Activated naive CD4-positive, alpha-beta T cell treated with anti-CD3 and anti-CD28 coated beads for 36 hours (primary cell): ENCODE measurements at regions not wholly inside any gene's neighbourhood (a gene's known extent, or its start where the extent isn't known, plus 50 kb on each side); places are given as distances from the start of the nearest gene placed in this dataset.

ENCODE experiments used
- CTCF ChIA-PET: fragments of 350-600 bp; sonication (Branson Sonifier 250); formaldehyde crosslinking; loops from one replicate; lab custom pipeline; 2021; ENCODE audit warnings: antibody characterized with exemption; lab: Charles Lee
- DNase-seq: peaks from one replicate; pipeline ENCODE4 v3.0.0-alpha.2; 2020
- H3K27ac Mint-ChIP-seq: one replicate; pipeline ENCODE4 v1.8.0; 2021; ENCODE audit warnings: mild to moderate bottlenecking, mixed read lengths
- H3K27me3 Mint-ChIP-seq: one replicate; pipeline ENCODE4 v1.8.0; 2021; ENCODE audit warnings: low read depth, mixed read lengths
- H3K36me3 Mint-ChIP-seq: one replicate; pipeline ENCODE4 v1.8.0; 2021; ENCODE audit warnings: low read depth, mixed read lengths
- H3K4me1 Mint-ChIP-seq: one replicate; pipeline ENCODE4 v1.8.0; 2021; ENCODE audit warnings: low read depth, mixed read lengths
- H3K4me3 Mint-ChIP-seq: one replicate; pipeline ENCODE4 v1.8.0; 2021; ENCODE audit warnings: mild to moderate bottlenecking, moderate library complexity, mixed read lengths
- H3K9me3 Mint-ChIP-seq: one replicate; pipeline ENCODE4 v1.8.0; 2021; ENCODE audit warnings: mixed read lengths
- intact Hi-C: fragments of 100-400 bp; cut with micrococcal nuclease; formaldehyde crosslinking; loops from one replicate; pipeline ENCODE4 v1.15.1; 2023

DNA sequence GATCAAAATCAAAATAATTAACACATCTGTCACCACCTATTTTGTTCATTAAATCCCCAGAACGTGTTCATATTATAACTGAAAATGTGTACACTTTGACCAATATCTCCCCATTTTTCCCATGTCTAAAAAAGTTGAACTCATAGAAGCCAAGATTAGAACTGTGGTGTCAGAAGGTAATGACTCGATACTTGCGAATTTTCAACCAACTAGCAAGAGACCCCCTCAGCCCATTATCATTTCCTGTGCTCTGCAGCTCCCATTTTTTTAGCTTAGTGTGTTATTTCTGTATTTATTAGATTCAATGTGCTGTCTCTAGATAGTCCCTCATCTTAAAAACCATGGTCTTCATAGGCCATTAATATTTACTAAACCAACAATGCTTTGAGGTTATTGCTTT is 248.7 kb upstream of the PIK3C3 start:
- Mint-ChIP-seq H3K36me3 (no peaks in the 10 kb centered on the region), H3K4me1 (no peaks in the 10 kb centered on the region), H3K4me3 (no peak overlapping the region), H3K27ac (no peak overlapping the region), H3K9me3 (peaks cover 1% of the 10 kb centered on the region), H3K27me3 (peaks cover 3% of the 10 kb centered on the region)
- CTCF ChIA-PET, result interaction anchor here (0.6 kb wide), 1 partner anchor 236 kb away, joined by 4 read pairs; no protein-coding TSS in a partner anchor
- DNase-seq, result no peak
- intact Hi-C loops, result no loop called here

DNA sequence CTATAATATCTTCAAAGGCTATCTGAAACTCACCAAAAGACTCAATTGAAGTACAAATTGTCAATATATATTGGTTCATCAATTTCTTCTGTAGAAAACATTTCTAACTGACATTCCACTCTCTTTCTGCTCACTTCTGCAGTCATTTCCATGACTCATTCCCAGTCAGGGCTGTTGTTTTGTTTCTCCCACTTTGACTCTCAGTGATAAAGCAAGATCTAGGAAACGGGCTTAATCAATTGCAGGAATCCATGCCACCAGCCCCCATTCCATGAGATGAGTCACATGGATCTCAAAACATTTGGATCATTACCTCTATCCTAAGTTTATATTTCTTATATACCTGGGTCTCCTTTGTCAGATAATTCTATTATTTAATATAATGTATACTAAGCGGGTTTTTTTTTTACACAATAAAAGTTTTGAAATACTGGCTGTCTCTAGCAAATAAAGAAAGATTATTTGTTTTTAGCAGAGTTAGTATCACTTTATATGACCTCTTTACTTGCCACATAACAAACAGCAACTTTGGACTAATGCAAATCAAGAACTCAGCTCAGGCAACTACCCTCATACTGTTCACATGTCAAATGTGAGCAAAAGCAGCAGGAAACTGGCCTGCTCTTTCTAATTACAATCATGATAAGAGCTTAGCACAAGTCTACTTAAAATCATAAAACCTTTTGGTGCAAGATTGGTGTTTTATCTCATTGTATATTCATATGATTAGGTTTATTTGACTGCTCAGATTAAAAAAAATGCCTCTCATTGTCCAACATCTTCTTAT is 251.1 kb upstream of the PIK3C3 start:
- peaks cover 3% of the 10 kb centered on the region for H3K27me3 Mint-ChIP-seq
- H3K4me3 Mint-ChIP-seq, result no peak overlapping the region
- intact Hi-C loops, result no loop called here
- peaks cover 2% of the 10 kb centered on the region for H3K9me3 Mint-ChIP-seq
- no peaks in the 10 kb centered on the region for H3K36me3 Mint-ChIP-seq
- no peak overlapping the region for H3K27ac Mint-ChIP-seq
- H3K4me1 Mint-ChIP-seq, result no peaks in the 10 kb centered on the region
- DNase-seq, result no peak
- CTCF ChIA-PET, result no interaction called here

GRCh38 chr18:41700416-41700815 is 254.6 kb upstream of the PIK3C3 start:
- intact Hi-C loops, result no loop called here
- H3K9me3 Mint-ChIP-seq, result peaks cover 2% of the 10 kb centered on the region
- no peak for DNase-seq
- no peak overlapping the region for H3K4me3 Mint-ChIP-seq
- CTCF ChIA-PET, result no interaction called here
- no peak overlapping the region for H3K27ac Mint-ChIP-seq
- no peaks in the 10 kb centered on the region for H3K4me1 Mint-ChIP-seq
- H3K27me3 Mint-ChIP-seq, result peaks cover 3% of the 10 kb centered on the region
- H3K36me3 Mint-ChIP-seq, result no peaks in the 10 kb centered on the region

- no peak for DNase-seq
- Mint-ChIP-seq H3K36me3 (no peaks in the 10 kb centered on the region), H3K27me3 (no peaks in the 10 kb centered on the region), H3K4me3 (no peak overlapping the region), H3K27ac (no peak overlapping the region), H3K9me3 (no peaks in the 10 kb centered on the region), H3K4me1 (no peaks in the 10 kb centered on the region)
- intact Hi-C loops, result no loop called here
- CTCF ChIA-PET, result no interaction called here
Measured at GRCh38 chr18:41695441-41695840, 259.6 kb upstream of the PIK3C3 start.

DNA sequence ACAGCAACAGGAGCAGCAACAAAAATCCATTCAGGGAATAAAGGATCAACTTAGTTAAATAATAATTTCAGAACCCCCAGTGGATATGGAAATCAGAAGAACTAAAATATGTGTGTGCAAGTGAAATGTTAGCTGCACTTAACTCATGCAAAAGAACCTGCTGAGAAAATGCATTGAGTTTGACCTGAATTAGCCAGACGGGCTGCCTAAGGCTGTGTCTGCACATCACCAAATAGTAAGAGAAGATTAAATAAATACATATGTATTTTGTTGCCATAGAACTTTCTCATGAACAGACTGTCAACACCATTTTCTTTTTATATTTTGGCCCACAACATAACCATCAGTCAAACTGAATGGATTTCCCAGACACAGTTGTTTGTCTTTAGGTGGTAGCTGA is 262.0 kb upstream of the PIK3C3 start:
- no peak overlapping the region for H3K4me3 Mint-ChIP-seq
- intact Hi-C loops, result no loop called here
- DNase-seq, result no peak
- H3K9me3 Mint-ChIP-seq, result no peaks in the 10 kb centered on the region
- no peak overlapping the region for H3K27ac Mint-ChIP-seq
- peaks cover 2% of the 10 kb centered on the region for H3K27me3 Mint-ChIP-seq
- no peaks in the 10 kb centered on the region for H3K4me1 Mint-ChIP-seq
- CTCF ChIA-PET, result no interaction called here
- H3K36me3 Mint-ChIP-seq, result no peaks in the 10 kb centered on the region

DNA sequence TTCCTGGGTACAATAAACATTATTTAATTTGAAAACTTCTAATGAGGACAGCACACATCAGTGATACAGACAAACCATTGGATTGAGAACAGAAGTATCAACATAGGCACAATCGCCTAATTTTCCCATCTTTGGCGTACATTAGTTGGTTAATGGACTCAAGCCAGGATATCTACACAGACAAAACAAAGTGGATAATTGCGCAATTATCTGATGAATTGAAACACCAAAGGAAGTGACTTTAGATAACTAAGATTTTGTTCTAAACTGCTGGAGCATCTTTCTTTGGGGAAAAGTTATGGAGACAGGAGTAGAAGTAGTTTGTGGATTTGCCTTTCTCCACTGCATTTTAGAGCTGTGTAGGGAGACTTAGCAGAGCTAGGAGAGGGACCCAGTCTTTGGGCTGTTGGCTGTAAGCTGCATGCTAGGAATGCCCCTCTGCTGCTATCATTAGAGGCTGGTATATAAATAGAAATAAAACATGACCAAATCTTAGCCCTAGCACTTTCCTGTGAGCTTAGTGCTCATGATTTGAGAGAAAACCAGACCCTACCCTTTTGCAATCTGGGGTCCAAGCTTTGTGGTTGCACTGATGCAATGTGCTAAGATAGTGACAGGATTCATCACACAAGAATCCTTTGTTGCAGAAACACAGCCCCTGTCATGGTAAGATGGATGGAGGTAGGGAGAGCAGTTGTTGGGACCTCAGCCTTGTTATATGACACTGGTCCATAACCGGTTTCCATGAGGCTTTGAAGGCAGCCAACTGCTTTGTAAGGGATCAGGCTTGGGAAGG is 264.5 kb upstream of the PIK3C3 start:
- Mint-ChIP-seq H3K4me3 (no peak overlapping the region), H3K4me1 (no peaks in the 10 kb centered on the region), H3K27me3 (peaks cover 2% of the 10 kb centered on the region), H3K9me3 (no peaks in the 10 kb centered on the region), H3K36me3 (no peaks in the 10 kb centered on the region), H3K27ac (no peak overlapping the region)
- CTCF ChIA-PET, result no interaction called here
- intact Hi-C loops, result no loop called here
- no peak for DNase-seq

GRCh38 chr18:41687138-41687537 is 267.9 kb upstream of the PIK3C3 start:
- Mint-ChIP-seq H3K4me1 (no peaks in the 10 kb centered on the region), H3K27ac (no peak overlapping the region), H3K9me3 (peaks cover 5% of the 10 kb centered on the region), H3K4me3 (no peak overlapping the region), H3K36me3 (no peaks in the 10 kb centered on the region), H3K27me3 (peaks cover 2% of the 10 kb centered on the region)
- DNase-seq, result no peak
- intact Hi-C loops, result no loop called here
- CTCF ChIA-PET, result no interaction called here

- no peak for DNase-seq
- Mint-ChIP-seq H3K27ac (no peak overlapping the region), H3K27me3 (no peaks in the 10 kb centered on the region), H3K9me3 (peaks cover 8% of the 10 kb centered on the region), H3K4me3 (no peak overlapping the region), H3K4me1 (no peaks in the 10 kb centered on the region), H3K36me3 (no peaks in the 10 kb centered on the region)
- CTCF ChIA-PET, result interaction anchor here (0.6 kb wide), 2 partner anchors 187 to 224 kb away, joined by 3 read pairs; no protein-coding TSS in a partner anchor
- intact Hi-C loops, result no loop called here
Measured at GRCh38 chr18:41681138-41681880, 273.7 kb upstream of the PIK3C3 start.

DNA sequence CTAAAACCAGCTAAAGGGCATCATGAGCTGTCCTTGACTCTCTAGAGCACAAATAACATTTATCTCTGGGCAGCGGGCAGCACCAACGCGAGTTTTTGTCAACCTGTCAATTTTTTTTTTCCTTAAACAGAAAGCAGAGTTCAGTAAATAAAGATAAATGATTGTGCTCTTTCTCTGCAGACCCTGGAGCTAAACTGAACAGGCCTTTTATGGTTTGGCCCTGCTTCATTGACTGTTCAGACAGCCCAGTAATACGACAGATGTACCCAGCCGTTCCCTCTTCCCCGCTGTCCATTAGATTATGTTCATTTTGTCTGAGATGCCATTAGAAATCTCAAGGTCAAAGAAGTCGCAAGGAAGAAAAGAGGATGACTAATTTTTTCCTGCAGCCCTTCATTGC is 280.5 kb upstream of the PIK3C3 start:
- H3K9me3 Mint-ChIP-seq, result peaks cover 2% of the 10 kb centered on the region
- H3K36me3 Mint-ChIP-seq, result no peaks in the 10 kb centered on the region
- CTCF ChIA-PET, result no interaction called here
- H3K4me1 Mint-ChIP-seq, result no peaks in the 10 kb centered on the region
- H3K27me3 Mint-ChIP-seq, result no peaks in the 10 kb centered on the region
- no peak for DNase-seq
- no peak overlapping the region for H3K4me3 Mint-ChIP-seq
- H3K27ac Mint-ChIP-seq, result no peak overlapping the region
- intact Hi-C loops, result loop anchor here (10.0 kb wide), 1 partner anchor 60 kb away; no protein-coding TSS in a partner anchor

- Mint-ChIP-seq H3K36me3 (no peaks in the 10 kb centered on the region), H3K27me3 (no peaks in the 10 kb centered on the region), H3K9me3 (peaks cover 2% of the 10 kb centered on the region), H3K4me1 (no peaks in the 10 kb centered on the region), H3K4me3 (no peak overlapping the region), H3K27ac (no peak overlapping the region)
- CTCF ChIA-PET, result no interaction called here
- no peak for DNase-seq
- intact Hi-C loops, result no loop called here
Measured at GRCh38 chr18:41666231-41666630, 288.8 kb upstream of the PIK3C3 start.

- H3K27ac Mint-ChIP-seq, result no peak overlapping the region
- peaks cover 2% of the 10 kb centered on the region for H3K9me3 Mint-ChIP-seq
- DNase-seq, result no peak
- intact Hi-C loops, result no loop called here
- H3K4me3 Mint-ChIP-seq, result no peak overlapping the region
- H3K27me3 Mint-ChIP-seq, result no peaks in the 10 kb centered on the region
- CTCF ChIA-PET, result no interaction called here
- H3K4me1 Mint-ChIP-seq, result no peaks in the 10 kb centered on the region
- H3K36me3 Mint-ChIP-seq, result no peaks in the 10 kb centered on the region
Measured at GRCh38 chr18:41665210-41665609, 289.8 kb upstream of the PIK3C3 start.

DNA sequence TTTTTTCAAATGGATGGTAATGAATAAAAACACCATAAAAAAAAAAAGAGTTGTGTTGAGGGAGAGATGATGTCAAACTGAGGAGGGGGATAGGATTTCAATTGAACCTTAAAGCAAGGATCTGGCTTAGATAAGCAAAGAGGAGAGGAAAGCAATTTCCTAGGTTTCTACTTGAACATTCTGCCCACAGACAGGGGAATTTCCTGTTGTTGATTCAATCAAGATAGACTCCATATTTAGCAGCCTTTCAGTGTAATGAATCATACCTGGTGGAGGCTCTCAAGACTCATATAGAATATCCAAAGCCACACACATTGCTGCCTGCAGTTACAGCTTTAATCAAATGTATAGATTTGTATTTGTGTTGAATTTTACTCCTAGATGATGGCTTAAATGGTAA is 294.4 kb upstream of the PIK3C3 start:
- DNase-seq, result no peak
- H3K9me3 Mint-ChIP-seq, result peaks cover 1% of the 10 kb centered on the region
- CTCF ChIA-PET, result no interaction called here
- H3K27ac Mint-ChIP-seq, result no peak overlapping the region
- H3K36me3 Mint-ChIP-seq, result no peaks in the 10 kb centered on the region
- H3K4me3 Mint-ChIP-seq, result no peak overlapping the region
- H3K27me3 Mint-ChIP-seq, result no peaks in the 10 kb centered on the region
- intact Hi-C loops, result no loop called here
- no peaks in the 10 kb centered on the region for H3K4me1 Mint-ChIP-seq
